A673 (cell line): ENCODE measurements at regions not wholly inside any gene's neighbourhood (a gene's known extent, or its start where the extent isn't known, plus 50 kb on each side); places are given as distances from the start of the nearest gene placed in this dataset.
A peak's percentile ranks its signal among the peaks of the same experiment; 100 is the strongest.

Source experiments
- BruUV-seq: library from RNA; stranded (reverse); fragments of 400-500 nt; replicated peaks from 2 replicates; lab custom pipeline; 2021; lab: Mats Ljungman, UMichigan
- CTCF ChIA-PET: fragments of 300-600 bp; sonication (Branson Sonifier 250); formaldehyde crosslinking; loops from one replicate; lab custom pipeline; 2022; ENCODE audit warnings: antibody characterized with exemption; lab: Charles Lee
- POLR2A ChIA-PET: fragments of 300-600 bp; sonication (Branson Sonifier 250); formaldehyde crosslinking; loops from one replicate; lab custom pipeline; 2022; ENCODE audit warnings: antibody characterized with exemption; ENCODE audit not compliant: low non-redundant PET; lab: Charles Lee
- DNase-seq: peaks from one replicate; pipeline ENCODE4 v3.0.0-alpha.2; 2015; ENCODE audit warnings: low spot score
- H3K27ac ChIP-seq: fragments of 200-600 bp; sonication (generic); 2 replicates; pipeline ENCODE4 v1.5.1; 2016; ENCODE audit warnings: mixed run types, low read depth, mild to moderate bottlenecking, mixed read lengths, antibody characterized with exemption, low read length; ENCODE audit not compliant: poor library complexity, severe bottlenecking
- H3K27me3 ChIP-seq: fragments of 200-600 bp; sonication (generic); replicated peaks from 2 replicates; pipeline ENCODE4 v1.6.1; 2017; ENCODE audit warnings: mixed run types, low read depth, mild to moderate bottlenecking, mixed read lengths, antibody characterized with exemption, low read length; ENCODE audit not compliant: insufficient read depth, poor library complexity
- H3K36me3 ChIP-seq: fragments of 200-600 bp; sonication (generic); 2 replicates; pipeline ENCODE4 v1.6.1; 2016; ENCODE audit warnings: mixed run types, mild to moderate bottlenecking, mixed read lengths, antibody characterized with exemption, low read length; ENCODE audit not compliant: insufficient read depth, poor library complexity, severe bottlenecking
- H3K4me1 ChIP-seq: fragments of 200-600 bp; sonication (generic); 2 replicates; pipeline ENCODE4 v1.6.1; 2017; ENCODE audit warnings: mixed run types, mild to moderate bottlenecking, mixed read lengths, antibody characterized with exemption, low read length; ENCODE audit not compliant: insufficient read depth, poor library complexity, severe bottlenecking
- H3K4me3 ChIP-seq: fragments of 200-600 bp; sonication (generic); 2 replicates; pipeline ENCODE4 v1.5.1; 2016; ENCODE audit warnings: low read depth, mixed run types, mild to moderate bottlenecking, mixed read lengths, low read length; ENCODE audit not compliant: poor library complexity, severe bottlenecking
- H3K9me3 ChIP-seq: fragments of 200-600 bp; sonication (generic); 2 replicates; pipeline ENCODE4 v1.6.1; 2016; ENCODE audit warnings: mixed run types, low read depth, mild to moderate bottlenecking, mixed read lengths, antibody characterized with exemption, low read length; ENCODE audit not compliant: poor library complexity, severe bottlenecking
- EZH2 ChIP-seq: fragments of 200-600 bp; sonication (generic); IDR thresholded peaks from 2 replicates; pipeline ENCODE4 v1.6.1; 2017; ENCODE audit warnings: borderline replicate concordance, low read depth, mild to moderate bottlenecking, mixed read lengths, antibody characterized with exemption, low read length; ENCODE audit not compliant: poor library complexity, severe bottlenecking
- intact Hi-C: fragments of 100-400 bp; cut with micrococcal nuclease; formaldehyde crosslinking; loops from one replicate; pipeline ENCODE4 v1.10.0; 2022; ENCODE audit not compliant: unreplicated experiment
- TF ChIP-seq, protein P1 (sequence below): fragments of 300-800, 200-600 bp; sonication (generic); conservative IDR thresholded peaks from 2 replicates; pipeline ENCODE4 v1.5.1; 2017; ENCODE audit warnings: low read depth, mild to moderate bottlenecking, antibody characterized with exemption, low read length, moderate library complexity, mixed read lengths

DNA sequence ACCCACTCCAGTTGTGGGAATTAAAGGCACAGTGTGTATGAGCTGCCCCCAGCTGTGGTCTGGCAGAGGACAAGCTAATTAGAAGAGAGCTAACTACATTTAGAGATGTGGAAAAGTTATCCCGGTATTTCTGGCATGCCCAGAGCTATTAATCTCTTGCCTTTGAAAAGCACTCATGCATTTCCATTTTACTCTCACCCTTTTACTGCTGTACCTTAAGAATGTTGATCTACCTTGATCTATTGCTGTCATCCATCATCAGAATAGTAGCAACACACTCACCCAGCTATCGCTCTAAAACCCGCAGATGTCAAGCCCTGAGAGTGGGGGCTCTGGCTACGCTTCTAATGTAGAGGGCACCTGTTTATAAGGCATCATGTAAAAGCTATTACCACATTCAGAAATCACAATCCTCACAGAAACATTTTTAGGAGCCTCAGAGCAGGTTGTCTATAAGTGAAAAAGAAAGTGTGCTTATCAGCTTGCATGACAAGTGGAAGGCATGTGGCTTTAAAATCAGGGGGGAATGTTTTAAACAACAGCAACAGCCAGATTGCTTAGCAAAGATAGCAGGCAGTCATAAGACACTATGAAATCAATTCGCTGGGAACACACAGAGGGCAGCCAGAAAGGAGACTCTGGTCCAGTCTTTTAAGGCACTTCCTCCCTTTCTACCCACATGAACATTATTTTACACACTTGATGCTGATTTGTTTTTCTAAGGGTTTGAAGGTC, 224.2 kb upstream of the IRS2 start:
- DNase-seq, result no peak
- CTCF ChIA-PET, result no interaction called here
- Histone ChIP-seq H3K4me3 (no peak overlapping the region), H3K36me3 (no peaks in the 10 kb centered on the region), H3K4me1 (peaks cover 9% of the 10 kb centered on the region), H3K27me3 (peaks cover 89% of the 10 kb centered on the region), H3K27ac (no peak overlapping the region), H3K9me3 (no peaks in the 10 kb centered on the region)
- BruUV-seq, result no TSS peak
- no peak for TF ChIP-seq EZH2
- TF ChIP-seq, protein P1, sequence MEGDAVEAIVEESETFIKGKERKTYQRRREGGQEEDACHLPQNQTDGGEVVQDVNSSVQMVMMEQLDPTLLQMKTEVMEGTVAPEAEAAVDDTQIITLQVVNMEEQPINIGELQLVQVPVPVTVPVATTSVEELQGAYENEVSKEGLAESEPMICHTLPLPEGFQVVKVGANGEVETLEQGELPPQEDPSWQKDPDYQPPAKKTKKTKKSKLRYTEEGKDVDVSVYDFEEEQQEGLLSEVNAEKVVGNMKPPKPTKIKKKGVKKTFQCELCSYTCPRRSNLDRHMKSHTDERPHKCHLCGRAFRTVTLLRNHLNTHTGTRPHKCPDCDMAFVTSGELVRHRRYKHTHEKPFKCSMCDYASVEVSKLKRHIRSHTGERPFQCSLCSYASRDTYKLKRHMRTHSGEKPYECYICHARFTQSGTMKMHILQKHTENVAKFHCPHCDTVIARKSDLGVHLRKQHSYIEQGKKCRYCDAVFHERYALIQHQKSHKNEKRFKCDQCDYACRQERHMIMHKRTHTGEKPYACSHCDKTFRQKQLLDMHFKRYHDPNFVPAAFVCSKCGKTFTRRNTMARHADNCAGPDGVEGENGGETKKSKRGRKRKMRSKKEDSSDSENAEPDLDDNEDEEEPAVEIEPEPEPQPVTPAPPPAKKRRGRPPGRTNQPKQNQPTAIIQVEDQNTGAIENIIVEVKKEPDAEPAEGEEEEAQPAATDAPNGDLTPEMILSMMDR, result no peak
- intact Hi-C loops, result no loop called here
- POLR2A ChIA-PET, result interaction anchor here (0.6 kb wide), 1 partner anchor 81 kb away, joined by 4 read pairs; no protein-coding TSS in a partner anchor

DNA sequence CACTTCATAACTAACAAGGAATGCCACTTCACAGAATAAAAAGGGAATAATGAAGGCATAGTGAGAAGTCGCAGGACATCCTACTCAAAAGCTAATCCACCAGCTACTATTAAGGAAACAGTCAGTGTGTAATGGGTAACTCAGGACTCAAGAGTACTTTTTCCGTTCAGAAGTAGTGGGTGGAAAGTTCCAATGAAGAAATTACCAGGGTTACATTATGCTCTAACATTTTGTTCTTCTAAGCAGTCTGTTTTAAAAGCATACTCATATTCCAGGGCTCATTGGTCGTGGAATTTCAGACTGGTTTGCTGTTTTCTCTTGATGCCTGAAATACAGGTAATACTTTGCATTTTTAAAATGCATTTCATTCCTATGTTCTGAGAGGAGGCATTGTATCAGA, 222.4 kb upstream of the IRS2 start:
- Histone ChIP-seq H3K4me3 (no peak overlapping the region), H3K27me3 (peaks cover 92% of the 10 kb centered on the region), H3K27ac (no peak overlapping the region), H3K36me3 (no peaks in the 10 kb centered on the region), H3K9me3 (no peaks in the 10 kb centered on the region), H3K4me1 (peaks cover 9% of the 10 kb centered on the region)
- ChIA-PET CTCF (no interaction called here), POLR2A (no interaction called here)
- intact Hi-C loops, result loop anchor here (10.0 kb wide), 1 partner anchor 574 kb away; no protein-coding TSS in a partner anchor
- DNase-seq, result peak; percentile 82
- TF ChIP-seq, protein P1, result no peak
- TF ChIP-seq EZH2, result no peak
- no TSS peak for BruUV-seq

DNA sequence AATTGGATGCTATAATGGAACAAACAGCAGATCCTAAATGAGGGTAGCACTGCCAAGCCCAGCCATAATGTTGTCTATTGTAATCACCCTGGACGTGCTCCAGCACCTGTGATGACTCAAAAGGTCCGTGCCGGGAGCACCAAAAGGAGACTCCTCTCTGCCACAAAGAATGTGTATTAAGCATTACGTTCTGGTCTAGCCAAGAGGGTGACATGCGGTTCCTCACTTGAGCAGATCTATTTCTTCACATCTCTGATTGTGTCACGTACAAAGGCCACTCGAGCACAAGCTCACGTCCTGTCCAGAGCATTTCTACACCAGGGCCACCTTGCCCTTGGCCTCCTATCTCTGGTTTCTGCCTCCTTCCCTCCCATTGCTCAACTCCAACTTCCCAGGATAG, 219.9 kb upstream of the IRS2 start:
- Histone ChIP-seq H3K27ac (no peak overlapping the region), H3K9me3 (no peaks in the 10 kb centered on the region), H3K36me3 (no peaks in the 10 kb centered on the region), H3K4me3 (no peak overlapping the region), H3K27me3 (peaks cover 92% of the 10 kb centered on the region), H3K4me1 (peaks cover 9% of the 10 kb centered on the region)
- POLR2A ChIA-PET, result no interaction called here
- no peak for TF ChIP-seq EZH2
- TF ChIP-seq, protein P1, result no peak
- CTCF ChIA-PET, result no interaction called here
- no peak for DNase-seq
- intact Hi-C loops, result loop anchor here (10.0 kb wide), 1 partner anchor 572 kb away; no protein-coding TSS in a partner anchor
- no TSS peak for BruUV-seq
